HFFc6 (cell line): ENCODE measurements at regions not wholly inside any gene's neighbourhood (a gene's known extent, or its start where the extent isn't known, plus 50 kb on each side); places are given as distances from the start of the nearest gene placed in this dataset.

Source experiments
- DNase-seq: peaks from one replicate; pipeline ENCODE4 v3.0.0-alpha.2; 2018
- H3K27ac Mint-ChIP-seq: 2 replicates; pipeline ENCODE4 v1.8.0; 2020; ENCODE audit warnings: mild to moderate bottlenecking, mixed read lengths
- H3K27me3 Mint-ChIP-seq: 2 replicates; pipeline ENCODE4 v1.8.0; 2021; ENCODE audit warnings: mild to moderate bottlenecking, moderate library complexity, mixed read lengths; ENCODE audit not compliant: insufficient read depth
- H3K36me3 Mint-ChIP-seq: 2 replicates; pipeline ENCODE4 v1.8.0; 2021; ENCODE audit warnings: low read depth, mixed read lengths
- H3K4me1 Mint-ChIP-seq: 2 replicates; pipeline ENCODE4 v1.8.0; 2020; ENCODE audit warnings: low read depth, mixed read lengths
- H3K4me3 Mint-ChIP-seq: 2 replicates; pipeline ENCODE4 v1.8.0; 2020; ENCODE audit warnings: mild to moderate bottlenecking, moderate library complexity, mixed read lengths
- H3K9me3 Mint-ChIP-seq: 2 replicates; pipeline ENCODE4 v1.8.0; 2020; ENCODE audit warnings: mild to moderate bottlenecking, mixed read lengths
- CTCF ChIP-seq: fragments of 200-600 bp; sonication (generic); IDR thresholded peaks from 2 replicates; pipeline ENCODE4 v1.5.0; 2021; ENCODE audit warnings: antibody characterized with exemption, mild to moderate bottlenecking

DNA sequence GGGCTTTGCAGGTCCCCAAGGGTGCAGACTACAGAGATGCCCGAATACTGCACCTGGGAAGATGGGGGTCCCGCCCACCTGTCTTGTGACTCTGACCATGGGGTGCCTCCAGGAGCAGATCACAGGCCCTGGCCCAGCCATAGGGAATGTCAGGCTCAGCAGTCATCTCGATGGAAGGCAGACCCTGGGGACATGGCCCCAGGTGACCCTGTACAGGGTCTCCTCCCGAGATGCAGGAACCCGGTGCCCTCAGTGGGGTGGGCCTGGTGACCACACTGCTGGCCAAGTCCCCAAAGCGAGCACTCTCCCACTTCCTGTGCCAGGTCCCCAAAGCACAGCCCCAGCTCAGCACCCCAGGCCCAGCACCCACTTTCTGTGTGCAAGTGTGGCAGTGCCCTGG, 903.7 kb upstream of the USP15 start:
- Mint-ChIP-seq H3K4me3 (no peak overlapping the region), H3K9me3 (peaks cover 17% of the 10 kb centered on the region), H3K4me1 (no peaks in the 10 kb centered on the region), H3K27me3 (no peaks in the 10 kb centered on the region; the same call in 1 of the 2 replicates), H3K27ac (no peak overlapping the region), H3K36me3 (no peaks in the 10 kb centered on the region)
- no peak for TF ChIP-seq CTCF
- no peak for DNase-seq

DNA sequence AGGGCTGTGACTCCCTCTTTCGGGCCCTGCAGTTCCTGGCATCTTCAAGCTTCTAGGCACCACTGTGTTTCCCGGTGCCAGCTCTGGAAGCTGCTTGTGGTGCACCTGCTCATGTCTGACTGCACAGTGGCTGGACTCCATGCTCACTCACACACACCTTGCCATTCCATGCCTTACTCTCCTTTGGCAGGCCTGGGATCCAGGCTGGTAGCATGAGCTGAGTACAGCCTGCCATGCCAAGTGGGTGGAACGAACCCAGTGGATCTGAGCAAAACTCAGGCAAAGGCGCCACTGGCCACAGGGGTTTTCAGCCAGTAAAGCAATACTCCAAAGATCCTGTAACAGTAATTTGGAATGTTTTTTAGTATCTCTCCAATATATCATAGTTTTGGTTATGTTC, 902.7 kb upstream of the USP15 start:
- H3K27me3 Mint-ChIP-seq, result no peaks in the 10 kb centered on the region; the same call in 1 of the 2 replicates
- H3K4me3 Mint-ChIP-seq, result no peak overlapping the region
- no peak for TF ChIP-seq CTCF
- H3K9me3 Mint-ChIP-seq, result peaks cover 17% of the 10 kb centered on the region
- no peak for DNase-seq
- no peak overlapping the region for H3K27ac Mint-ChIP-seq
- H3K4me1 Mint-ChIP-seq, result no peaks in the 10 kb centered on the region
- H3K36me3 Mint-ChIP-seq, result no peaks in the 10 kb centered on the region

- Mint-ChIP-seq H3K4me3 (no peak overlapping the region), H3K27me3 (no peaks in the 10 kb centered on the region; the same call in 1 of the 2 replicates), H3K36me3 (no peaks in the 10 kb centered on the region), H3K9me3 (peaks cover 9% of the 10 kb centered on the region), H3K4me1 (no peaks in the 10 kb centered on the region), H3K27ac (no peak overlapping the region)
- TF ChIP-seq CTCF, result no peak
- no peak for DNase-seq
Observed at GRCh38 chr12:61362037-61362436, 898.2 kb upstream of the USP15 start.

DNA sequence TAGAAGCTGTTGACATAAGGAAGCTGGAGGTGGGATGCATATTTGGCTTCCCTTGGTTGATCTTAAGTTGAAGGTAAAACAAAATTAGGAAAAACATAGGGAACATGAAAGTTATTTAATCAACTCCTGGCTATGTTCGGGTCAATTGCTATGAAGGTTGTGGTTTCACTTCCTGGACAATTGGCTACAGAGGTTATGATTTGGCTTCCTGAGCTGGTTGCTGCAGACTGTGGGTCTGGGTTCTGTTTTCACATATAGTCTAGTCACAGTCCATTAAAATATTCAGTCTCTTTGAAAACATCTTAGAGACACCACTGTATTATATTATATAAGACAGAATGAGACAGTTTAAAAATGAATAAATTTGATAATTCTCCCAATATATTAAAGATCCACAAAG, 895.2 kb upstream of the USP15 start:
- Mint-ChIP-seq H3K4me3 (no peak overlapping the region), H3K27me3 (no peaks in the 10 kb centered on the region), H3K36me3 (no peaks in the 10 kb centered on the region), H3K27ac (no peak overlapping the region), H3K4me1 (no peaks in the 10 kb centered on the region), H3K9me3 (peaks cover 10% of the 10 kb centered on the region)
- DNase-seq, result no peak
- no peak for TF ChIP-seq CTCF

DNA sequence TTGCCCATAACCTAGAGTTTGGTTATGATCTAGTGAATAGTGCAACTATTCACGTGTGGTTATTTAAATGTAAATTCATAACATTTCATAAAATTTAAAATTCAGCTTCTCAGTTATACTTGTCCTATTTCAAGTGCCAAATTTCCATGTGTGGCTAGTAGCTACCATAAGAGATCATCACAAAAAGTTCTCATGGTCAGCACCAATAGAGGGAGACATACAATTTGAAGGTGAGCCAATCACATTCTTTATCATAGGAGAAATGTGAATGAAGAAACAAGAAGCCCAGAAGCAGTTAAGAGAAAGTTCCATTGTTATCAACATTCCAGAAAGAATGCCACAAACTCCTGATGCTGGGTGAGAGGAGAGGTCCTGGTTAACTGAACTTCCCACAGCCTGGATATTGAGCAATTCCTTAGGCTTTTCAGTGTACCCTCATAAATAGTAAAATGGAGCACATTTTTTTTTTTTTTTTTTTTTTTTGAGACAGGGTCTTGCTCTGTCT, 892.9 kb upstream of the USP15 start:
- Mint-ChIP-seq H3K27me3 (no peaks in the 10 kb centered on the region), H3K4me3 (no peak overlapping the region), H3K27ac (no peak overlapping the region), H3K4me1 (no peaks in the 10 kb centered on the region), H3K9me3 (peaks cover 21% of the 10 kb centered on the region), H3K36me3 (no peaks in the 10 kb centered on the region; the same call in 1 of the 2 replicates)
- DNase-seq, result no peak
- TF ChIP-seq CTCF, result no peak
